ENCODE measurements at regions not wholly inside any gene's neighbourhood (a gene's known extent, or its start where the extent isn't known, plus 50 kb on each side); places are given as distances from the start of the nearest gene placed in this dataset.

- peak overlapping the region in 1 of 7 donors; percentile 24 for H3K27ac Mint-ChIP-seq
- CTCF ChIA-PET (ENCODE audit: partially characterized antibody), result interaction anchor here (1.5 kb wide), 1 partner anchor 11 kb away, joined by 4 read pairs; no protein-coding TSS in a partner anchor
- no peaks in the 10 kb centered on the region for H3K9me3 ChIP-seq (ENCODE audit: control insufficient read depth in 1 of 2, low read length in 2 of 2)
- H3K27me3 ChIP-seq (ENCODE audit: insufficient read depth, low read length), result no peaks in the 10 kb centered on the region
- intact Hi-C loops (cut with micrococcal nuclease), result no loop called here
- H3K36me3 ChIP-seq (ENCODE audit: insufficient read depth, low read length), result no peaks in the 10 kb centered on the region
- H3K27ac ChIP-seq (ENCODE audit: low read depth, low read length), result no peak overlapping the region
- H3K36me3 Mint-ChIP-seq, result no peaks in the 10 kb centered on the region
- peaks cover 20% of the 10 kb centered on the region for H3K4me1 ChIP-seq (ENCODE audit: insufficient read depth, low read length)
- H3K4me3 ChIP-seq (ENCODE audit: low read length in 2 of 2), result no peak overlapping the region
- no peak for DNase-seq
- no peaks in the 10 kb centered on the region for H3K27me3 Mint-ChIP-seq
- peaks cover 17 to 23% (median 20%) of the 10 kb centered on the region in 4 donors for H3K4me1 Mint-ChIP-seq
- H3K4me3 Mint-ChIP-seq, result no peak overlapping the region
- POLR2A ChIA-PET (ENCODE audit: partially characterized antibody), result no interaction called here
- peaks cover 0 to 8% (median 0%) of the 10 kb centered on the region in 8 donors for H3K9me3 Mint-ChIP-seq
These were observed 163.5 kb downstream of the UXS1 start for GRCh38 chr2:106030287-106031268.

GRCh38 chr2:106028192-106028591 is 165.9 kb downstream of the UXS1 start:
- H3K4me3 Mint-ChIP-seq, result peak overlapping the region in 1 of 8 donors; percentile 15
- no peak overlapping the region for H3K27ac ChIP-seq (ENCODE audit: low read depth, low read length)
- H3K4me1 Mint-ChIP-seq, result peaks cover 19 to 29% (median 23%) of the 10 kb centered on the region in 4 donors
- DNase-seq, result no peak
- no peaks in the 10 kb centered on the region for H3K9me3 ChIP-seq (ENCODE audit: control insufficient read depth in 1 of 2, low read length in 2 of 2)
- peaks cover 0 to 1% of the 10 kb centered on the region in 2 donors for H3K27me3 Mint-ChIP-seq
- intact Hi-C loops (cut with micrococcal nuclease), result no loop called here
- H3K27ac Mint-ChIP-seq, result peak overlapping the region in 4 of 7 donors; percentile 5 to 77 (median 36)
- no peaks in the 10 kb centered on the region for H3K27me3 ChIP-seq (ENCODE audit: insufficient read depth, low read length)
- H3K36me3 ChIP-seq (ENCODE audit: insufficient read depth, low read length), result no peaks in the 10 kb centered on the region
- H3K9me3 Mint-ChIP-seq, result peaks cover 0 to 6% (median 0%) of the 10 kb centered on the region in 8 donors
- POLR2A ChIA-PET (ENCODE audit: partially characterized antibody), result no interaction called here
- peaks cover 20% of the 10 kb centered on the region for H3K4me1 ChIP-seq (ENCODE audit: insufficient read depth, low read length)
- H3K4me3 ChIP-seq (ENCODE audit: low read length in 2 of 2), result no peak overlapping the region
- no peaks in the 10 kb centered on the region for H3K36me3 Mint-ChIP-seq
- CTCF ChIA-PET (ENCODE audit: partially characterized antibody), result no interaction called here

- DNase-seq, result no peak
- intact Hi-C loops (cut with micrococcal nuclease), result no loop called here
These were observed 167.6 kb downstream of the UXS1 start for GRCh38 chr2:106026271-106027190.

GRCh38 chr2:106025796-106026195 is 168.3 kb downstream of the UXS1 start:
- no peaks in the 10 kb centered on the region for H3K9me3 ChIP-seq (ENCODE audit: control insufficient read depth in 1 of 2, low read length in 2 of 2)
- Mint-ChIP-seq H3K4me3 (peak overlapping the region in 2 of 8 donors; percentile 8 to 27), H3K27me3 (peaks cover 0 to 1% of the 10 kb centered on the region in 2 donors), H3K9me3 (peaks cover 0 to 2% (median 0%) of the 10 kb centered on the region in 8 donors), H3K36me3 (no peaks in the 10 kb centered on the region), H3K4me1 (peaks cover 19 to 29% (median 23%) of the 10 kb centered on the region in 4 donors), H3K27ac (no peak overlapping the region)
- H3K27me3 ChIP-seq (ENCODE audit: insufficient read depth, low read length), result no peaks in the 10 kb centered on the region
- CTCF ChIA-PET (ENCODE audit: partially characterized antibody), result no interaction called here
- H3K27ac ChIP-seq (ENCODE audit: low read depth, low read length), result no peak overlapping the region
- intact Hi-C loops (cut with micrococcal nuclease), result no loop called here
- no peaks in the 10 kb centered on the region for H3K36me3 ChIP-seq (ENCODE audit: insufficient read depth, low read length)
- POLR2A ChIA-PET (ENCODE audit: partially characterized antibody), result no interaction called here
- DNase-seq, result no peak
- H3K4me1 ChIP-seq (ENCODE audit: insufficient read depth, low read length), result peaks cover 20% of the 10 kb centered on the region
- no peak overlapping the region for H3K4me3 ChIP-seq (ENCODE audit: low read length in 2 of 2)

More at GRCh38 chr2:106026271-106027190, 167.6 kb downstream of the UXS1 start:
- Mint-ChIP-seq H3K4me1 (peaks cover 19 to 29% (median 23%) of the 10 kb centered on the region in 4 donors), H3K27ac (peak overlapping the region in 1 of 7 donors; percentile 58), H3K9me3 (peaks cover 0 to 2% (median 0%) of the 10 kb centered on the region in 8 donors), H3K27me3 (peaks cover 0 to 1% of the 10 kb centered on the region in 2 donors), H3K4me3 (peak overlapping the region in 2 of 8 donors; percentile 27 to 65), H3K36me3 (no peaks in the 10 kb centered on the region)
- no peaks in the 10 kb centered on the region for H3K27me3 ChIP-seq (ENCODE audit: insufficient read depth, low read length)
- peaks cover 20% of the 10 kb centered on the region for H3K4me1 ChIP-seq (ENCODE audit: insufficient read depth, low read length)
- no peaks in the 10 kb centered on the region for H3K9me3 ChIP-seq (ENCODE audit: control insufficient read depth in 1 of 2, low read length in 2 of 2)
- H3K27ac ChIP-seq (ENCODE audit: low read depth, low read length), result no peak overlapping the region
- H3K36me3 ChIP-seq (ENCODE audit: insufficient read depth, low read length), result no peaks in the 10 kb centered on the region
- ChIA-PET CTCF (ENCODE audit: partially characterized antibody) (no interaction called here), POLR2A (ENCODE audit: partially characterized antibody) (no interaction called here)
- no peak overlapping the region for H3K4me3 ChIP-seq (ENCODE audit: low read length in 2 of 2)

GRCh38 chr2:106021662-106022028 is 172.5 kb downstream of the UXS1 start:
- Histone ChIP-seq H3K9me3 (ENCODE audit: control insufficient read depth in 1 of 2, low read length in 2 of 2) (no peaks in the 10 kb centered on the region), H3K4me1 (ENCODE audit: insufficient read depth, low read length) (peaks cover 10% of the 10 kb centered on the region), H3K36me3 (ENCODE audit: insufficient read depth, low read length) (no peaks in the 10 kb centered on the region), H3K27ac (ENCODE audit: low read depth, low read length) (no peak overlapping the region), H3K4me3 (ENCODE audit: low read length in 2 of 2) (no peak overlapping the region), H3K27me3 (ENCODE audit: insufficient read depth, low read length) (no peaks in the 10 kb centered on the region)
- no peak for DNase-seq
- ChIA-PET POLR2A (ENCODE audit: partially characterized antibody) (no interaction called here), CTCF (ENCODE audit: partially characterized antibody) (no interaction called here)
- Mint-ChIP-seq H3K9me3 (no peaks in the 10 kb centered on the region), H3K27me3 (peaks cover 0 to 1% of the 10 kb centered on the region in 2 donors), H3K4me1 (peaks cover 12 to 24% (median 16%) of the 10 kb centered on the region in 4 donors), H3K36me3 (no peaks in the 10 kb centered on the region), H3K27ac (no peak overlapping the region), H3K4me3 (no peak overlapping the region)
- intact Hi-C loops (cut with micrococcal nuclease), result no loop called here

DNA sequence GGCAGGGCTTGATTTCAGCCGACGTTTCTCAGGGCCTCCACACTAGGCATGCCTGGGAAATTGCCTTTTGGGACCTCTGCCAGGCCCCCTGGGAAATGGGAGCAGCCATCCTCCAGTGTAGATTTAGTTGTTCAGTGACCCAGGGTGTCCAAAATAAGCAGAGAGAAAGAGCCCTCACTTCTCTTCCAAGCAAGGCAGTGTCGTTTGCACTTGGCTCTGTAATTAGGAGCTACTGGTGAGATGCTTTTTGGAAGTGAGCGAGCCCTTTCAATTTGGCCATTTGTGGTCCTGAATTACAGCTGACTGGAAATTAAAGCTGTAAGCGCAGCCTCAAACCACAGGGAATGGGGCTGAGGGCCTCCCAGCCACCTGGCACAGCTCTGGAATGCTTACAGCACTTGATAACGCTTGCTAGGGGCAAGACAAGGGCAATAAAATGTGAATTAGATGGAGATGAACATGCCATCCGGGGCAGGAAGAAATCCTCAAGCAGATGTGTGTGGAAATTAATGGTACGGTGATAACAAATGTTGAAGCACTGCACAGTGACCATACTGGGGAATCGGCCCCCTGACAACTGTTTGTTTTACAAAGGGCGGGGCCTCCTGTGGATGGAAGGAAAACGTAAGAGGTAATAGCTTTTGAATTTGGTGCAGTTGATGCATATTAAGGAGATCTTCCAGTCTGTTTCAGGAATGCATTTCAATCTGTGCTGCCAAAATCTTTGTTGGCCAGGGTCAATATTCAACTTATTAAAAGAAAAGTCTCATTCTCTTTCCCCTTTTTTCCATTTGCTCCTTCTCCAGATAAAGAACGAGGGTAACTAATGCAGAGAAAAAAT is 173.1 kb downstream of the UXS1 start:
- H3K4me1 ChIP-seq (ENCODE audit: insufficient read depth, low read length), result peaks cover 4% of the 10 kb centered on the region
- ChIA-PET POLR2A (ENCODE audit: partially characterized antibody) (no interaction called here), CTCF (ENCODE audit: partially characterized antibody) (no interaction called here)
- no peaks in the 10 kb centered on the region for H3K36me3 ChIP-seq (ENCODE audit: insufficient read depth, low read length)
- H3K27ac ChIP-seq (ENCODE audit: low read depth, low read length), result no peak overlapping the region
- DNase-seq, result no peak
- H3K4me3 Mint-ChIP-seq, result no peak overlapping the region
- no peaks in the 10 kb centered on the region for H3K36me3 Mint-ChIP-seq
- H3K9me3 Mint-ChIP-seq, result no peaks in the 10 kb centered on the region
- H3K27ac Mint-ChIP-seq, result peak overlapping the region in 1 of 7 donors; percentile 46
- no peak overlapping the region for H3K4me3 ChIP-seq (ENCODE audit: low read length in 2 of 2)
- H3K27me3 Mint-ChIP-seq, result peaks cover 0 to 1% of the 10 kb centered on the region in 2 donors
- peaks cover 6 to 18% (median 10%) of the 10 kb centered on the region in 4 donors for H3K4me1 Mint-ChIP-seq
- H3K9me3 ChIP-seq (ENCODE audit: control insufficient read depth in 1 of 2, low read length in 2 of 2), result no peaks in the 10 kb centered on the region
- intact Hi-C loops (cut with micrococcal nuclease), result no loop called here
- H3K27me3 ChIP-seq (ENCODE audit: insufficient read depth, low read length), result no peaks in the 10 kb centered on the region
